ENCODE measurements at regions not wholly inside any gene's neighbourhood (a gene's known extent, or its start where the extent isn't known, plus 50 kb on each side); places are given as distances from the start of the nearest gene placed in this dataset.

- TF ChIP-seq CTCF (conservative IDR thresholded peaks at IDR 0.05 in 1 of 2, IDR thresholded peaks at IDR 0.05 in 1 of 2; ENCODE audit: low read depth in 1 of 2, low read length in 2 of 2) (no peak), EZH2 (IDR thresholded peaks at IDR 0.05; ENCODE audit: low read length, missing control alignments) (no peak)
Measured at GRCh38 chr5:30981576-30981975, 211.9 kb upstream of the CDH6 start.

All from fibroblast of lung (primary cell).